C4-2B (cell line): ENCODE measurements at regions not wholly inside any gene's neighbourhood (a gene's known extent, or its start where the extent isn't known, plus 50 kb on each side); places are given as distances from the start of the nearest gene placed in this dataset.
"Not testable (repeated sequence)": the region's sequence is repeated elsewhere in the genome, so short reads cannot be mapped to it uniquely, and the experiment has no call there.

Experiments
- ZFX ChIP-seq: fragments of 450-650 bp; IDR thresholded peaks from 2 replicates; pipeline ENCODE4 v1.6.1; 2017
- TF ChIP-seq, protein P1 (sequence below): fragments of 450-650 bp; conservative IDR thresholded peaks from 2 replicates; pipeline ENCODE4 v1.5.1; 2017; ENCODE audit warnings: mild to moderate bottlenecking

DNA sequence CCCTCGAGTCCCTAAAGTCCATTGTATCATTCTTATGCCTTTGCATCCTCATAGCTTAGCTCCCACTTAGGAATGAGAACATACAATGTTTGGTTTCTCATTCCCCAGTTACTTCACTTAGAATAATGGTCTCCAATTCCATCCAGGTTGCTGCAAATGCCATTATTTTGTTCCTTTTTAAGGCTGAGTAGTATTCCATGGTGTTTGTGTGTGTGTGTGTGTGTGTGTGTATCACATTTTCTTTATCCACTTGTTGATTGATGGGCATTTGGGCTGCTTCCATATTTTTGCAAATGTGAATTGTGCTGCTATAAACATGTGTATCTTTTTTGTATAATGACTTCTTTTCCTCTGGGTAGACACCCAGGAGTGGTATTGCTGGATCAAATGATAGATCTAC is 59.5 kb upstream of the PITX1 start:
- TF ChIP-seq, protein P1, sequence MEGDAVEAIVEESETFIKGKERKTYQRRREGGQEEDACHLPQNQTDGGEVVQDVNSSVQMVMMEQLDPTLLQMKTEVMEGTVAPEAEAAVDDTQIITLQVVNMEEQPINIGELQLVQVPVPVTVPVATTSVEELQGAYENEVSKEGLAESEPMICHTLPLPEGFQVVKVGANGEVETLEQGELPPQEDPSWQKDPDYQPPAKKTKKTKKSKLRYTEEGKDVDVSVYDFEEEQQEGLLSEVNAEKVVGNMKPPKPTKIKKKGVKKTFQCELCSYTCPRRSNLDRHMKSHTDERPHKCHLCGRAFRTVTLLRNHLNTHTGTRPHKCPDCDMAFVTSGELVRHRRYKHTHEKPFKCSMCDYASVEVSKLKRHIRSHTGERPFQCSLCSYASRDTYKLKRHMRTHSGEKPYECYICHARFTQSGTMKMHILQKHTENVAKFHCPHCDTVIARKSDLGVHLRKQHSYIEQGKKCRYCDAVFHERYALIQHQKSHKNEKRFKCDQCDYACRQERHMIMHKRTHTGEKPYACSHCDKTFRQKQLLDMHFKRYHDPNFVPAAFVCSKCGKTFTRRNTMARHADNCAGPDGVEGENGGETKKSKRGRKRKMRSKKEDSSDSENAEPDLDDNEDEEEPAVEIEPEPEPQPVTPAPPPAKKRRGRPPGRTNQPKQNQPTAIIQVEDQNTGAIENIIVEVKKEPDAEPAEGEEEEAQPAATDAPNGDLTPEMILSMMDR, result not testable (repeated sequence)
- not testable (repeated sequence) for TF ChIP-seq ZFX
